Peyer's patch (tissue), 4 donors: ENCODE measurements at regions not wholly inside any gene's neighbourhood (a gene's known extent, or its start where the extent isn't known, plus 50 kb on each side); places are given as distances from the start of the nearest gene placed in this dataset.

Source experiments
- CTCF ChIP-seq, 6 experiments: fragments of 450-650 bp in 4 of 6; fragments of 200-600 bp in 2 of 6; sonication (generic) in 1 of 6; IDR thresholded peaks; one replicate each; pipeline ENCODE4 v1.5.1; 2017 to 2019; ENCODE audit warnings: antibody characterized with exemption in 6 of 6, mild to moderate bottlenecking in 3 of 6, moderate library complexity in 1 of 6
- POLR2A ChIP-seq, 2 donors: fragments of 450-650 bp; IDR thresholded peaks; one replicate each; pipeline ENCODE4 v1.5.1; 2017; ENCODE audit warnings: antibody characterized with exemption in 2 of 2, mild to moderate bottlenecking in 2 of 2, moderate library complexity in 2 of 2

- TF ChIP-seq POLR2A (IDR thresholded peaks at IDR 0.05) (no peak), CTCF (IDR thresholded peaks at IDR 0.05) (no peak)
Measured at GRCh38 chr3:152587861-152588260, 247.1 kb upstream of the P2RY1 start.
